HG02763 (cell line): ENCODE measurements at regions not wholly inside any gene's neighbourhood (a gene's known extent, or its start where the extent isn't known, plus 50 kb on each side); places are given as distances from the start of the nearest gene placed in this dataset.

Experiments
- ATAC-seq: cut with Tn5 transposase; IDR thresholded peaks from one replicate; pipeline ENCODE4 v1.9.1; 2021; ENCODE audit warnings: mild to moderate bottlenecking, moderate library complexity; ENCODE audit not compliant: unreplicated experiment

- no peak for ATAC-seq
Measured at GRCh38 chr2:134135793-134136192, 118.1 kb upstream of the MGAT5 start.

GRCh38 chr2:134136731-134137130 lies 117.1 kb upstream of the MGAT5 start:
- no peak for ATAC-seq

GRCh38 chr2:134137182-134137611 lies 116.7 kb upstream of the MGAT5 start:
- ATAC-seq = no peak

GRCh38 chr2:134138115-134138514 lies 115.8 kb upstream of the MGAT5 start:
- no peak for ATAC-seq

- no peak for ATAC-seq
Measured at GRCh38 chr2:134139611-134140010, 114.3 kb upstream of the MGAT5 start.

- no peak for ATAC-seq
Measured at GRCh38 chr2:134140251-134140661, 113.6 kb upstream of the MGAT5 start.

- no peak for ATAC-seq
Measured at GRCh38 chr2:134141598-134142340, 112.1 kb upstream of the MGAT5 start.

GRCh38 chr2:134142341-134142738 lies 111.5 kb upstream of the MGAT5 start:
- no peak for ATAC-seq

- ATAC-seq = no peak
Measured at GRCh38 chr2:134142903-134143302, 111.0 kb upstream of the MGAT5 start.

- no peak for ATAC-seq
Measured at GRCh38 chr2:134143568-134143967, 110.3 kb upstream of the MGAT5 start.

- no peak for ATAC-seq
Measured at GRCh38 chr2:134144081-134144596, 109.7 kb upstream of the MGAT5 start.

GRCh38 chr2:134144651-134145050 lies 109.2 kb upstream of the MGAT5 start:
- no peak for ATAC-seq

GRCh38 chr2:134145519-134145918 lies 108.4 kb upstream of the MGAT5 start:
- ATAC-seq = no peak

- no peak for ATAC-seq
Measured at GRCh38 chr2:134146161-134146560, 107.7 kb upstream of the MGAT5 start.

GRCh38 chr2:134146620-134147019 lies 107.3 kb upstream of the MGAT5 start:
- ATAC-seq = no peak

- no peak for ATAC-seq
Measured at GRCh38 chr2:134148172-134148571, 105.7 kb upstream of the MGAT5 start.

GRCh38 chr2:134148843-134149472 lies 104.9 kb upstream of the MGAT5 start:
- ATAC-seq = no peak

- ATAC-seq = no peak
Measured at GRCh38 chr2:134149904-134150303, 104.0 kb upstream of the MGAT5 start.

GRCh38 chr2:134150760-134151159 lies 103.1 kb upstream of the MGAT5 start:
- no peak for ATAC-seq

- no peak for ATAC-seq
Measured at GRCh38 chr2:134152045-134153010, 101.5 kb upstream of the MGAT5 start.

- no peak for ATAC-seq
Measured at GRCh38 chr2:134153294-134153880, 100.5 kb upstream of the MGAT5 start.
